NB4 (cell line): ENCODE measurements at regions not wholly inside any gene's neighbourhood (a gene's known extent, or its start where the extent isn't known, plus 50 kb on each side); places are given as distances from the start of the nearest gene placed in this dataset.

Experiments used
- CTCF ChIP-seq: IDR thresholded peaks from one replicate; pipeline ENCODE4 v1.5.1; 2012; ENCODE audit warnings: low read depth, low read length
- MAX ChIP-seq: IDR thresholded peaks from 2 replicates; pipeline ENCODE4 v1.6.1; 2011; ENCODE audit warnings: low read depth, low read length
- POLR2A ChIP-seq: IDR thresholded peaks from 2 replicates; pipeline ENCODE4 v1.6.1; 2011; ENCODE audit warnings: mild to moderate bottlenecking; ENCODE audit not compliant: insufficient read length; ENCODE audit errors: extremely low read depth

DNA sequence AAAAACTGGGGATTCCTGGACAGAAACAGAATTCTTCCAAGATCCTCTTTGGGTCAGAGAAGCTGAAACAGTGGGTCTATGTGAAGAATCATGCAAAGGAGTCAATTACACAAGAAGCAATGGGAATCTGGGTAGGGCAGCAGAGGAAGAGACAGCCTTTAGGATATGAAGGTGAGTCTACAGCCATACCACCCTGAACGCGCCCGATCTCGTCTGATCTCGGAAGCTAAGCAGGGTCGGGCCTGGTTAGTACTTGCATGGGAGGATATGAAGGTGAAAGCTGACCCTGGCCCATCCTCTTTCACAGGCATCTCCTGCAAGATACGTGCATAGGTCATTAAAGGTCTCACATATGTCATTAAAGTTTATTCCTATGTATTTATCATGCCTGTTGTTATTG is 1080.9 kb upstream of the FANCL start:
- TF ChIP-seq CTCF (no peak), MAX (no peak), POLR2A (no peak)
